ENCODE measurements at regions not wholly inside any gene's neighbourhood (a gene's known extent, or its start where the extent isn't known, plus 50 kb on each side); places are given as distances from the start of the nearest gene placed in this dataset.

GRCh38 chr11:104556606-104557301, 341.5 kb downstream of the CASP12 start:
- no peaks in the 10 kb centered on the region for H3K9me3 Mint-ChIP-seq
- no peak overlapping the region for H3K27ac Mint-ChIP-seq
- no peaks in the 10 kb centered on the region for H3K36me3 Mint-ChIP-seq
- H3K27me3 Mint-ChIP-seq, result peaks cover 2 to 25% (median 10%) of the 10 kb centered on the region in 5 donors
- DNase-seq (no peak), ATAC-seq (no peak)
- POLR2A ChIA-PET, result no interaction called here
- H3K4me1 Mint-ChIP-seq, result peaks cover 0 to 5% (median 3%) of the 10 kb centered on the region in 4 donors
- H3K4me3 Mint-ChIP-seq, result no peak overlapping the region

DNA sequence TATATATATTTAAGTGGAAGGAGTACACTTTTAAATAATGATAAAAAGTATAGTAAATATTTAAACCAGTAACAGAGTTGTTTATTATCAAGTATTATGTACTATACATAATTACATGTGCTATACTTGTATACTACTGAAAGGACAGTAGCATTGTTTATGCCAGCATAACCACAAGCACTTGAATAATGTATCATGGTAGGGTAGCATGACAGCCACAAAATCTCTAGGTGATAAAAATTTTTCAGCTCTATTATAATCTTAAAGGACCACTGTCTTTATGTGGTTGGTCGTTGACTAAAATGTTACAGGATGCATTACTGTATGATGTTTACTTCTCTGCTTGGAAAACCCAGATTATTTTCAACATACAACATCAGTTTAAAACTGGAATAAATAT, 349.2 kb downstream of the CASP12 start:
- Mint-ChIP-seq H3K36me3 (no peaks in the 10 kb centered on the region), H3K9me3 (no peaks in the 10 kb centered on the region), H3K4me1 (peaks cover 0 to 5% (median under 1%) of the 10 kb centered on the region in 4 donors), H3K27me3 (no peaks in the 10 kb centered on the region), H3K27ac (no peak overlapping the region), H3K4me3 (no peak overlapping the region)
- no peak for ATAC-seq
- DNase-seq, result no peak
- POLR2A ChIA-PET, result no interaction called here

GRCh38 chr11:104547996-104548661, 350.1 kb downstream of the CASP12 start:
- POLR2A ChIA-PET, result no interaction called here
- H3K36me3 Mint-ChIP-seq, result no peaks in the 10 kb centered on the region
- no peaks in the 10 kb centered on the region for H3K9me3 Mint-ChIP-seq
- no peak overlapping the region for H3K27ac Mint-ChIP-seq
- H3K4me3 Mint-ChIP-seq, result no peak overlapping the region
- peaks cover 0 to 5% (median under 1%) of the 10 kb centered on the region in 4 donors for H3K4me1 Mint-ChIP-seq
- DNase-seq, result no peak
- no peak for ATAC-seq
- H3K27me3 Mint-ChIP-seq, result no peaks in the 10 kb centered on the region

GRCh38 chr11:104546501-104546900, 351.8 kb downstream of the CASP12 start:
- Mint-ChIP-seq H3K36me3 (no peaks in the 10 kb centered on the region), H3K27ac (no peak overlapping the region), H3K9me3 (no peaks in the 10 kb centered on the region), H3K4me1 (no peaks in the 10 kb centered on the region), H3K4me3 (no peak overlapping the region), H3K27me3 (no peaks in the 10 kb centered on the region)
- ATAC-seq (no peak), DNase-seq (no peak)
- POLR2A ChIA-PET, result no interaction called here

- POLR2A ChIA-PET, result no interaction called here
- Mint-ChIP-seq H3K9me3 (no peaks in the 10 kb centered on the region), H3K4me1 (no peaks in the 10 kb centered on the region), H3K27me3 (no peaks in the 10 kb centered on the region), H3K27ac (no peak overlapping the region), H3K4me3 (no peak overlapping the region), H3K36me3 (no peaks in the 10 kb centered on the region)
- ATAC-seq (no peak), DNase-seq (no peak)
Measured at GRCh38 chr11:104541701-104542100, 356.6 kb downstream of the CASP12 start.

- Mint-ChIP-seq H3K9me3 (no peaks in the 10 kb centered on the region), H3K27ac (no peak overlapping the region)
Measured at GRCh38 chr11:104538313-104538712, 359.9 kb downstream of the CASP12 start.

GRCh38 chr11:104534278-104534677, 364.0 kb downstream of the CASP12 start:
- DNase-seq (no peak), ATAC-seq (no peak)
- POLR2A ChIA-PET, result no interaction called here
- H3K27me3 Mint-ChIP-seq, result peaks cover 0 to 5% (median 0%) of the 10 kb centered on the region in 5 donors
- no peak overlapping the region for H3K4me3 Mint-ChIP-seq
- H3K9me3 Mint-ChIP-seq, result no peaks in the 10 kb centered on the region
- no peaks in the 10 kb centered on the region for H3K4me1 Mint-ChIP-seq
- no peak overlapping the region for H3K27ac Mint-ChIP-seq
- no peaks in the 10 kb centered on the region for H3K36me3 Mint-ChIP-seq

More at GRCh38 chr11:104538313-104538712, 359.9 kb downstream of the CASP12 start:
- H3K36me3 Mint-ChIP-seq, result no peaks in the 10 kb centered on the region
- no peak overlapping the region for H3K4me3 Mint-ChIP-seq
- H3K4me1 Mint-ChIP-seq, result no peaks in the 10 kb centered on the region
- ATAC-seq (no peak), DNase-seq (no peak)
- peaks cover 0 to 2% (median 0%) of the 10 kb centered on the region in 5 donors for H3K27me3 Mint-ChIP-seq
- POLR2A ChIA-PET, result no interaction called here

- Mint-ChIP-seq H3K27me3 (peaks cover 0 to 5% (median 0%) of the 10 kb centered on the region in 5 donors), H3K4me1 (no peaks in the 10 kb centered on the region), H3K36me3 (no peaks in the 10 kb centered on the region), H3K9me3 (no peaks in the 10 kb centered on the region), H3K27ac (no peak overlapping the region), H3K4me3 (no peak overlapping the region)
- POLR2A ChIA-PET, result no interaction called here
- no peak for DNase-seq
- no peak for ATAC-seq
Measured at GRCh38 chr11:104531894-104532293, 366.4 kb downstream of the CASP12 start.

DNA sequence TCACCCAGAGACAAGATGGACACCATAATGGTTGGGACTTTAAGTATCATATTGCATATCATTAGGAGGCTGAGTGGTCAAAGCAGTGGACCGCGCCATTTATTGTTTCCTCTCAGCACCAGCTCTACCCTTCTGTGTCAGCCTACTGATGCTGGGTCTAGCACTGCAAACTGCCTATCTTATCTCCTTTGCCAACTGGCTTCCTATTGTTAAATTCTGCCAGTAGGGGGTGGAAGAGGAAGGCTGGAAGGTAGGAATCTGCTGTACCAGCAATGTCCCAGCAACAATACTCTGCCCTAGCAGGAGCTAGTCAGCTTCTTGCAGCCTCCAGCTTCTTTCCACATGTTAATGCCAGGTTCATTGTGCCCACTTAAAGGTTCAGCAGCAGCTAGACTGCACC, 367.1 kb upstream of the PDGFD start:
- no peaks in the 10 kb centered on the region for H3K9me3 Mint-ChIP-seq
- H3K27ac Mint-ChIP-seq, result peak overlapping the region in 1 of 10 donors; percentile 37
- POLR2A ChIA-PET, result no interaction called here
- H3K36me3 Mint-ChIP-seq, result no peaks in the 10 kb centered on the region
- peak; percentile 49 to 62 for ATAC-seq
- H3K4me1 Mint-ChIP-seq, result no peaks in the 10 kb centered on the region
- peaks cover 0 to 5% (median 0%) of the 10 kb centered on the region in 5 donors for H3K27me3 Mint-ChIP-seq
- DNase-seq, result peak in 5 of 10 donors; percentile 6 to 39 (median 14)
- H3K4me3 Mint-ChIP-seq, result no peak overlapping the region

DNA sequence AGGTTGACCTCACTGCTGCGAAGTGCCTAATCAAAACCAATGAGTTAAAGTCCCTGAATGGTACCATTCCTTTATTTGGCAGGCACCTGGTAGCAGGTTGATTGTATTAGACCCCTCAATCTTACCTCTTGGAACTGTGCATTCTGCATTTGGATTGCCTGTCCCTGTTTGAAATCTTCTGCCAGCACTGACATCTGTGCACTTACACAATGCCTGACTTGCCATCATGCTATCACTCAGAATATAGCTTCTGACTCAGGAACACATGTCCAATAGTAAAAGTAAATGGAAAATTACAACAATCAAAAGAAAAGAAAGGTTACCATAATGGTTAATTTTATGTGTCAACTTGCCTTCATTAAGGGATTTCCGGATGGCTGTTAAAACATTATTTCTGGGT, 366.0 kb upstream of the PDGFD start:
- Mint-ChIP-seq H3K27ac (no peak overlapping the region), H3K4me1 (no peaks in the 10 kb centered on the region), H3K4me3 (no peak overlapping the region), H3K9me3 (no peaks in the 10 kb centered on the region), H3K36me3 (no peaks in the 10 kb centered on the region), H3K27me3 (peaks cover 0 to 3% (median 0%) of the 10 kb centered on the region in 5 donors)
- POLR2A ChIA-PET, result no interaction called here
- no peak for ATAC-seq
- no peak for DNase-seq

GRCh38 chr11:104529213-104529612, 365.3 kb upstream of the PDGFD start:
- no peak for DNase-seq
- no peaks in the 10 kb centered on the region for H3K9me3 Mint-ChIP-seq
- H3K4me1 Mint-ChIP-seq, result no peaks in the 10 kb centered on the region
- no peak overlapping the region for H3K27ac Mint-ChIP-seq
- H3K4me3 Mint-ChIP-seq, result no peak overlapping the region
- POLR2A ChIA-PET, result no interaction called here
- no peaks in the 10 kb centered on the region for H3K36me3 Mint-ChIP-seq
- no peak for ATAC-seq
- peaks cover 0 to 3% (median 0%) of the 10 kb centered on the region in 5 donors for H3K27me3 Mint-ChIP-seq

- Mint-ChIP-seq H3K4me1 (no peaks in the 10 kb centered on the region), H3K9me3 (no peaks in the 10 kb centered on the region), H3K27ac (no peak overlapping the region), H3K4me3 (no peak overlapping the region), H3K36me3 (no peaks in the 10 kb centered on the region), H3K27me3 (peaks cover 0 to 1% (median 0%) of the 10 kb centered on the region in 5 donors)
- DNase-seq (no peak), ATAC-seq (no peak)
- POLR2A ChIA-PET, result no interaction called here
Measured at GRCh38 chr11:104526006-104526405, 362.1 kb upstream of the PDGFD start.

GRCh38 chr11:104525416-104525815, 361.5 kb upstream of the PDGFD start:
- H3K27me3 Mint-ChIP-seq, result peaks cover 0 to 1% (median 0%) of the 10 kb centered on the region in 5 donors
- H3K36me3 Mint-ChIP-seq, result no peaks in the 10 kb centered on the region
- H3K27ac Mint-ChIP-seq, result no peak overlapping the region
- POLR2A ChIA-PET, result no interaction called here
- H3K4me3 Mint-ChIP-seq, result no peak overlapping the region
- DNase-seq, result no peak
- no peaks in the 10 kb centered on the region for H3K9me3 Mint-ChIP-seq
- ATAC-seq, result no peak
- no peaks in the 10 kb centered on the region for H3K4me1 Mint-ChIP-seq

DNA sequence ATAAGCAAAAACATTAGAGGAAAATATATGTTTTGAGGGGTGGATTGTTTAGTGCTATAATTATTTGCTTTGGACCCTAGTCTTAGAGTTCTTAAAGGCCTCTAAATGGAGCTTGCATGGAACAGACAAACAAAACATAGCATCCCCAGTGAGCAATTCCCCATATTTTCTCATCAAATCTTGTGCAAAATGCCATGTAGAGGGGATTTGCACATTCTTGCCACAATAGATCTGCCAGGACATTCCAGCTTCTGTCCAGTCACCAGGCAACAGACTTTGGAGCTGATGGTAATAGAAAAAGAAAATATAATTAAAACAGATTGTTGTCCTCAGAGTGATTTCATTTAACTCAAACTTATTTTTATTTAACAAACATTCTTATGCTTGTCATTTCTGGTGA, 360.3 kb upstream of the PDGFD start:
- H3K27me3 Mint-ChIP-seq, result peaks cover 0 to 2% (median 1%) of the 10 kb centered on the region in 5 donors
- POLR2A ChIA-PET, result no interaction called here
- H3K27ac Mint-ChIP-seq, result no peak overlapping the region
- ATAC-seq (no peak), DNase-seq (no peak)
- no peak overlapping the region for H3K4me3 Mint-ChIP-seq
- no peaks in the 10 kb centered on the region for H3K36me3 Mint-ChIP-seq
- H3K9me3 Mint-ChIP-seq, result no peaks in the 10 kb centered on the region
- H3K4me1 Mint-ChIP-seq, result no peaks in the 10 kb centered on the region
